Non-pigmented ciliary epithelial cell (primary cell): ENCODE measurements at regions not wholly inside any gene's neighbourhood (a gene's known extent, or its start where the extent isn't known, plus 50 kb on each side); places are given as distances from the start of the nearest gene placed in this dataset.
"Not testable (repeated sequence)": the region's sequence is repeated elsewhere in the genome, so short reads cannot be mapped to it uniquely, and the experiment has no call there.

Experiments
- DNase-seq: peaks from one replicate; pipeline ENCODE4 v3.0.0-alpha.2; 2010; ENCODE audit warnings: low read depth

DNA sequence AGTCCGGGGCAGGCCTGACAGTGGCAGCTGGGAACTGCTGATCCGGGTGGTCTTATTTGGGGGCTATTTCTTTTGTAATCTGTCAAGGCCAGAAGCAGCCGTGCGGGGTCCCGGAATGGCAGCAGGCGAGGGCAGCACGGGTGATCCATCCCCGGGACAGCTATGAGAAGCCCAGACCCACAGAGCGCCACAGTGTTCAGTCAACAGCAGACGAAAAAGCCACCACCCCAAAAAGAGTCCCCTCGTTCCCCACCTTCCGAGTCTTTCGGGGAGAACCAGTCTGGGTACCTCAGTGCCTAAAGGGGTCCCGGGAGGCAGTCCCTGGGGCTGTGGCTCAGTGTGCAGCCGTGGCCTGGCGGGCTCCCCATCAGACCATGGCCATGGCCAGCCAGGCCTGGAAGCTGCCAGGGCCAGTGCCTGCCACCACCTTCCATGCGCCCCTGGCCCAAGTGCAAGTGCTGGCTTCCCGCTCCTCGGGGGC, 125.1 kb upstream of the KCTD7 start:
- DNase-seq, result no peak

DNA sequence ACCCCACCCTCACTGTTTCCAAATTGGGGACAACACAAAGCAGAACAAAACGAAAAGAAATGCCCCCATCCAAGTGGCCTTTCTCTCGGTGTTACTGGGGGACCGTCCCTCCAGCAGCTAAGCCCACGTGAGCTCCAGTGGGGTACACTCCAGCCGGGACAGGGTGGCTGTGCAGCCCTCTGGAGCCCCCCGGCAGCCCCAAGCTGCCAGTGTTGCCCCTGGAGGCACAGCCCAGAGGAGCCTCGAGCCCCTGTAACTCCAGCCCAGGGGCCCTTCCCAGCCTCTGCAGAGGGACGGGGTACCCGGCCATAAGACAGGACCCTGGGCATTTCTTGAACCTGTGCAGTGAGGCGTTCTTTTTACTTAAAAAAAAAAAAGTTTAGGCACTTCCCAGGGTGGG, 124.5 kb upstream of the KCTD7 start:
- no peak for DNase-seq

DNA sequence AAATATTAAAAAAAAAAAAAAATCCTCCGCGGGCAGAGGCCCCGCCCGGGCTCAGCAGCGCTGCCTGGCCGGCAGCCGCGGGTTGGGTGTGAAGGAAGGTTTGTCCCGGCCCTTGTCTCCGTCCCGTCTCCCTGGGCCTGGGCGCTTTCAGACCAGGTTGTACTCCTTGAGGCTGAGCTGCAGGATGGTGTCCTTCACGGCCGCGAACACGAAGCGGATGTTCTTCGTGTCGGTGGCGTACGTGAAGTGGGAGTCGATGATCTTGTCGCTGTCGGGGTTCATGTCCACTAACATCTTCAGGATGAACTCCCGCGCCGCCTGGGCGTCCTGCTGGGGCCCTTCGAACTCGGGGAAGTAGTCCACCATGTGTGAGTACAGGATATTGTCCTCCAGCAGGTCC, 123.7 kb upstream of the KCTD7 start:
- no peak for DNase-seq

DNA sequence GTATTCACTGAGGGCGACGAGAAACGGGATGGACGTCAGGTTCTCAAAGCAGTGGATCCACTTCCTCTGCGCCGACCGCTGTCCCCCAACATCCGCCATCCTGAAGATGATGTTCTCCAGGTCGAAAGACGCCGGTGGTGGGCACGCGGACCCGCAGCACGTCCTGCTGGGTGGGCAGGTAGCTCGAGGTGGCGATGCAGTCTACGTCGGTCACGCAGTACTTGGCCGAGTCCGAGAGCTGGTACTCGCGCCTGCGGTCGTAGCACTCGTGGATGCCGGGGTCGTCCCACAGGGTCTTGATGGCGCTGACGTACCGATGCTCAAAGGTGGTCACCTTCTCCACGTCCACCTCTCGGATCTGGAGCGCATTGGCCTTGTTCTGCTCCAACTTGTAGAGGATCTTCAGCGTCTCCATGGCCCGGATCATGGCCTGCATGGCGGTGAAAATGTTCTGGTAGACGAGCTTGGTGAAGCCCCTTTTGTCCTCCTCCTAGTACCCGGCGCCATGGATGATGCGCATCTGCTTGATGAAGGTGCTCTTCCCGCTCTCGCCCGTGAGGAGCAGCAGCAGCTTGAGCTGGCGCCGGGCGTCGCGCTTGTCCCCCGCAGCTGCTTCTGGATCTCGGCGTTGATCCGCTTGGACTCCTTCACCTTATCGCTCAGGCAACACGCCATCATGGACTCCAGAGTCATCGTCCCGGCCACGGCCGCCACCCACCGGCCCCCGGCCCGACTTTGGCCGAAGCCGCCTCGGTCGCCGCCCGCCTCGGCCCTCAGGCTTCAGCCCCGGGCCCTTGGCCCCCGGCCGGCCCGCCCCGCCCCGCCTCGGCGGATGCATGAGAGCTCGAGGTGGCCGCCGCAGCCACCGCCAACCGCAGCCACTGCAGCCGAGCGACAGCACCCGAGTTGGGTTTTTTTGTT, 122.9 kb upstream of the KCTD7 start:
- no peak for DNase-seq

DNA sequence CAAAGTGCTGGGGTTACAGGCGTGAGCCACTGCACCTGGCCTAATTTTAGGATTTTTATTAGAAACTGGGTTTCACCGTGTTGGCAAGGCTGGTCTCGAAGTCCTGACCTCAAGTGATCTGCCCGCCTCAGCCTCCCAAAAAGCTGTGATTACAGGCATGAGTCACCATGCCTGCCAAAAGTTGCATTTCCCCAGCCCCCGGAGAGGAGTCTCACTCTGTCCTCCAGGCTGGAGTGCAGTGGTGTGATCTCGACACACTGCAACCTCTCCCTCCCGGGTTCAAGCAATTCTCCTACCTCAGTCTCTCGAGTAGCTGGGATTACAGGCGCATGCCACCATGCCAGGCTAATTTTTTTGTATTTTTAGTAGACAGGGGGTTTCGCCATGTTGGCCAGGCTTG, 122.0 kb upstream of the KCTD7 start:
- DNase-seq, result not testable (repeated sequence)

DNA sequence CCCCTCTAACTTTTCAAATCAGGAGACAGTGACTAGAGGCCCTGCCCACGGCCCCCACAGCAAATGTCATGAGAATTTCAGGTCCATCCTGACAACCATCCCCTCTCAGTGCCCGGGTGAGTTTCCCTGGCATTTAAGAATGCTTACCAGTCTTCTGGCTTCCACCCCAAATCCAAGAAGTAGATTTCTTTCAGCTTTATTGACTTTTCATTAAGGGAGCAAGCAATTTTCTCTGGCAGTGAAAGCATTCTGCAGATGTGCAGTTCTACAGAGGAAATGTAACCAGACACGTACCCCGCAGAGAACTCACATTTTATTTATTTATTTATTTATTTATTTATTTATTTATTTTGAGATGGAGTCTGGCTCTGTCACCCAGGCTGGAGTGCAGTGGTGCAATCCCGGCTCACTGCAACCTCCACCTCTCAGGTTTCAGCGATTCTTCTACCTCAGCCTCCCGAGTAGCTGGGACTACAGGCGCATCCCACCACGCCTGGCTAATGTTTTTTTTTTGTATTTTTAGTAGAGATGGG, 120.9 kb upstream of the KCTD7 start:
- no peak for DNase-seq

DNA sequence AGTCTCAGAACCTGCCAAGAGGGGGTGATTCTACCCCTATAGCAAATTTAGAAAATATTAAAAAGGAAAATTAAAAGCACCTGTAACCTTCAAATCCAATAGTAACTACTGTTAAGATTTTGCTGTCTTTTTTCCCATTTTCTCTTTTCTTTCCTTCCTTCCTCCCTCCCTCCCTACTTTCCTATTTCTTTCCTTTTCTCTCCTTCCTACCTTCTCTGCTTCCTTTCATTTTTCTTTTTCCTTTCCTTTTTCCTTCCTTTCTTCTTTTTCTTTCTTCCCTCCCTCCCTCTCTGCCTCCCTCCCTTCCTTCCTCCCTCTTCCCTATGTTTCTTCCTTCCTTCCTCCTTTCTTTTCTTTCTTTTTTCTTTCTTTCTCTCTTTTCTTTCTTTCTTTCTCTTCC, 120.2 kb upstream of the KCTD7 start:
- DNase-seq, result no peak

DNA sequence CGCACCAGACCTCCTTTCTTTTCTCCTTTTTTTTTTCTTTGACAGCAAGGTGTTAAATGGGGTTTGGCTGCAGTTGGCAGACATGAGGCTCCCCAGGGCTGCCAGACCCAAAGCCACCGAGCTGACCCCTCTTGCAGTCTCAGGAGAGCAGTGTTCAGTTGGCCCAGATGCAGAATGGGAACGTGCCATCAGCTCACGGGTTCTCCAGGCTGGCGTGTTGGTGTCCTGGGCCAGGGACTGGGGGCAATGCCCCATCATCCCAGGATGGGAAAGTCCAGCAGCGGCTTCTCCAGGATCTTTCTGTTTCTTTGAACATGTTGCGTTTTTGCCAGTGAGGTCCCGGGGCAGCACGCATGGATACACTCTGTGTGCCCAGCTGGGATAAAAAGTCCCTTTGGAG, 114.6 kb upstream of the KCTD7 start:
- DNase-seq, result no peak

DNA sequence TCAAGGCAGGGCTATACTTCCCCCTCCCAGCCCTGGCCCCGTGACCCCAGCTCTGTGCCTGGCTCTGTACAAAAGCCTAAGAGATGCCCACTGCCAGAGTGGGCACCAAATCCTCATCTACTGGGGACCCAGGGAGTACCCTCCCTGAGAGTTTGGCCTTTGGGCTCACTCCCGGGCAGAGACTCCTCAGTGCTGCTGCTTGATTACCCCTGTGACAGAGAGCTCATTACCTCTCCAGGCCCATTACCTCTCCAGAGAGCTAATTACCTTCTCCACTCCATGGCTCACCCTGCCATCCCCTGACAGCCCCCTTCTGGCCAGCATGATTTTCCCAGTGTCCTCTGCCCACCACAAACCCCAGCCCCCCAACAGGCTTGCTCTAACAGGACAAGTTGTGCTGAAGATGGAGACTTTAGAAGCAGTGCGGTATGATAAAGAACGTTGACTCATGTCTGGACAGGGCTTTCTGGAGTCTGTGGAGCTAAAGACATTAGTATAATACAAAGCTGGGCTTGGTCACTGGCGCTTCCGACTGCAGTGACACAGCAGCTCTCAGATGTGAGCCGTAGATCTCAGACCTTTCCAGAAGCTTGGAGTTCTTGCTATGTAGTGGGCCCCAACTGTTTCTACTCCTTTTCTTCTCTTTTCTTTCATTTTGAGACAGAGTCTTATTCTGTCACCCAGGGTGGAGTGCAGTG, 111.3 kb upstream of the KCTD7 start:
- no peak for DNase-seq

DNA sequence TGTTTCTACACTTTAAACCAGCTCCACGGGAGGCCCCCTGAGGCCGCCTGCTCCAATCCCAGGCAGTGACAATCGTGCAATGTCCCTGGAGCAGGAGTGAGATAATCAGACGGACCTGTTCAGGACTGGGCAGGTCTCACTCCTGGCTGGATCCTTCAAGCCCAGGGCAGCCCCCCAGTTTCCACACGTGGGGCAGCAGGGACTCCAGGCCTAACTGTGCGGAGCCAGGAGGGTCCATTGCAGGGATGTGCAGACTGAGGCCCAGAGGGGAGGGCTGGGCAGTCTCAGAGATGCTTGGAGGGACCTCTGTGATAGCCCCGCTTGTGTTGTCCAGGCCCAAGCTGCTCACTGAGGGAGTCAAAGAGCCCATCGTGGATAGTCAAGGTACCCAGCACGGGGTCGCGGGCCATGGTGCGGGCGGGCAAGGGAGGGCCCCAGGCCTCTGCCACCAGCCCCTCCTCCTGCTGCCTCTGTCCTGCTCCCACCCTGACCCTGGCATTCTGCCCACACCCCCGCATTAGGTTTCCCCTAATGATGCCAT, 110.5 kb upstream of the KCTD7 start:
- no peak for DNase-seq

DNA sequence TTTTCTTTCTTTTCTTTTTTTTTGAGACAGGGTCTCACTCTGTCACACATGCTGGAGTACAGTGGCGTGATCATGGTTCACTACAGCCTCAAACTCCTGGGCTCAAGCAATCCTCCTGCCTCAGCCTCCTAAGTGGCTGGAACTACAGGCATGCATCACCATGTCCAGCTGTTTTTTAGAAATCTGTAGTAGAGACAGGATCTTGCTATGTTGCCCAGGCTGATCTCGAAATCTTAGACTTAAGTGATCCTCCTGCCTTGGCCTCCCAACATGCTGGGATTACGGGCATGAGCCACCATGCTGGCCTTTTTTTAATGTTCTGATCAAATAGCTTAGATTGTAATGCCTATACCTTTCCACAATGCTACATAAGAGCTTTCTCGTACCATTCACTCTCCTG, 107.0 kb upstream of the KCTD7 start:
- no peak for DNase-seq

DNA sequence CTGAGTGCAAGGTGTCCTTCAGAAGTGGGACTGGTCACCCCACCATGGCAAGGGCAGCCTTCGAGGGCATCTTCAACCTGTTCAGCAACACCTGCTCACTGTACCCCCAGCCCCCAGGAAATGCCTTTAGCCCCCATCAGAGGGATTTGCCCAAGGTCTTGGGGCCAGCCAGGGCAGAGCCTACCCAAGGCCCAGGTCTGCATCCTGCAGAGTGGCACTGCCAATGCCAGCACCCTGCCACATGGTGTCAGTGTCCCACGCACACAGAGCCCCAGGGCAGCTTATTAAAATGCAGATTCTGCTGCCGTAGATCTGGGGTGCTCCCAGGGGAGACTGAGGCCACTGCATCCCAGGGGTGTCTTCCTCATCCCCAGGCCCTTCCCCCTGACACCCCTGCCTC, 106.2 kb upstream of the KCTD7 start:
- no peak for DNase-seq

DNA sequence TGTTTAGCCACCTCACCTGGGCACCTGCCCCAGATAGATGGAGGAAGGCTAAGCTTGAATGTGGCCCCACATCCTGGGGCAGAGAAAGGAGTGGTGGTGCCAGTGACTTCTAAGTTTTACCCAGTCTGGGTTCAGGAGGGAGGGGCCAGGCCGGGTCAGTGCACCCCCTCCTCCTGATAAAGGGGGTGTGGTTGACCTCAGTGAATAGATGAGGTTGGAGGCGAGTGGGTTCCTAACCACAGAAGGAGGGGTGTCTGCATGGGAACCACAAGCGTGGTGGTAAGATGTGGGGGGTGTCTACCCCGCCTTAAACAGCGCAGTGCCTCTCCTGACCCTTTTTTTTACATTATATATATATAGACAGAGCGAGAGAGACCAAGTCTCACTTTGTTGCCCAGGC, 105.3 kb upstream of the KCTD7 start:
- DNase-seq, result no peak

DNA sequence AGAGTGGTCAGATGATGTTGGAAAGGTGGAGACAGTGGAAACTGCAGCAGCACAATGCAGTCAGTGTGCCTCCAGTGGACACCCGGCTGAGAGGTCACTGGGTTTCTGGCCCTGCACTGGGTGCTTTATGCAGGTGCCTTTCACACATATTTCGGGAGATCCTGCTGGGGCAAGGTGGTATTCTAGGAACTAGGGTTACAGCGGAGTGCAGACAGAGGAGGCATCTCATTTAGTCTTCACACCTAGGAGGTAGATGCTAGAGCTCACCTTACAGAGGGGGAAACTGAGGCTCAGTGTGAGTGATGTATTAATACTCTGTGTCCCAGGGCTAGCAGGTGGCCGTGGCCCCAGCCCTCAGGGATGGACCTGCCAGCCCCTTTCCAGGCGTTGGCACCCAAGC, 103.9 kb upstream of the KCTD7 start:
- DNase-seq, result no peak

DNA sequence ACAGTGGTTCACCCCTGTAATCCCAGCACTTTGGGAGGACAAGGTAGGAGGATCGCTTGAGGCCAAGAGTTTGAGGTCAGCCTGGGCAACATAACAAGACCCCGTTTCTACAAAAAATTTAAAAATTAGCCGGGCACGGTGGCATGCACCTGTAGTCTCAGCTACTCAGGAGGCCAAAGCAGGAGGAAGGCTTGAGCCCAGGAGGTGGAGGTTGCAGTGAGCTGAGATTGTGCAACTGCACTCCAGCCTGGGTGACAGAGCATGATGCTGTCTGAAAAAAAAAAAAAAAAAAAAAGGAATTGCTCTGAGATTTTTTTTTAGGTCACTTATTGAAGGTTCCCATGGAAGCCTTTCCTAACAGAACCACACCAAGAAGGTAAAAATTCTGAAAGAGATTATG, 101.9 kb upstream of the KCTD7 start:
- DNase-seq, result not testable (repeated sequence)

DNA sequence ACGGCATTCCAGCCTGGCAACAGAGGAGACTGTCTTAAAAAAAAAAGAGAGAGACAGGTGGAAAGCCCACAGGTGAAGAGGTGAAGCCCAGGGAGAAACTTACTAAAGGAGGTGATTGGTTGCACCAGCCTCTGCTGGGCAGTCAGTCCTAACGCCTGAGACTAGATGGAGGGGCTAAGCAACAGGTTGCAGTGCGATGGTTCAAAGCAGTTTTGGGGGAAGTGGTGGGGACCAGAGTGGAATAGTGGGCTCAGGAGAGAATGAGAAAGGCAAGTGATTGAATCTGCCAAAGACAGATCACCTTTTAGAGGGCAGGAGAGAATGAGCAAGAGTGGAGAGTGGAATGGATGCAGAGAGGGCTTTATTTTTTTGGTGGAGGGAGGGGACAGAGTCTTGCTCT, 100.0 kb upstream of the KCTD7 start:
- DNase-seq, result no peak

DNA sequence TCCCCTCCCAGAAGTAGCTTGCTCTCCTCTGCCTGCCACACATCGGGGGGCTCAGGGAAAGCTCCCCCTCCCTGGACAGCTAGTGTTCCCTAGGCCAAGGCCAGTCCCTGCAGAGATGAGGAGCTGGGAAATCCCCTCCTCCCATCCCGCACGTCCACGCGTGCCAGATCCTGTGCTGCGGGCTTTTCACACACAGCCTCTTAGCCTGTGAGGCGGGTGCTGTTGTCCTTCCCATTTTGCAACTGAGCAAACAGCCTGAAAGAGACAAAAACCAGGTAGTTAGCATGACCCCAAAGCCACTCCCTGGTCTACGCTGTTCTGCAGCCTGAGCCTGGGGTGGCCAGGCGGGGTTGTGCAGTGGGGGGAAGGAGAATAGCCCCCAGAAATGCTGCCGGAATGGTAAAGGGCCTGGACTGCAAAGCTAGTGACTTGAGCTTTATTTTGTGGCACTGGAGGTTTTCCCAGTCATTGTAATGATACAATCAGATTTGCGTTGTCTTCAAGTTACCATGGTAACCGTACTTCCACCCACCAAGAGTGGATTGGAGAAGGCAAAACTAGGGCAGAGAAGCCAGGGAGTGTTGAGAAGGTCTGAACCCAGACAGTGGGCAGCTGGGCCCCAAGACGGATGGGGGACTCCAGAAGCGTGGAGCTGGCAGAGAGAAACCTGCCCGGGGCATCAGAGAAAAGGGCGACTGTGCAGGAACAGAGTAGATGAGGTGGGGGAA, 98.6 kb upstream of the KCTD7 start:
- no peak for DNase-seq

DNA sequence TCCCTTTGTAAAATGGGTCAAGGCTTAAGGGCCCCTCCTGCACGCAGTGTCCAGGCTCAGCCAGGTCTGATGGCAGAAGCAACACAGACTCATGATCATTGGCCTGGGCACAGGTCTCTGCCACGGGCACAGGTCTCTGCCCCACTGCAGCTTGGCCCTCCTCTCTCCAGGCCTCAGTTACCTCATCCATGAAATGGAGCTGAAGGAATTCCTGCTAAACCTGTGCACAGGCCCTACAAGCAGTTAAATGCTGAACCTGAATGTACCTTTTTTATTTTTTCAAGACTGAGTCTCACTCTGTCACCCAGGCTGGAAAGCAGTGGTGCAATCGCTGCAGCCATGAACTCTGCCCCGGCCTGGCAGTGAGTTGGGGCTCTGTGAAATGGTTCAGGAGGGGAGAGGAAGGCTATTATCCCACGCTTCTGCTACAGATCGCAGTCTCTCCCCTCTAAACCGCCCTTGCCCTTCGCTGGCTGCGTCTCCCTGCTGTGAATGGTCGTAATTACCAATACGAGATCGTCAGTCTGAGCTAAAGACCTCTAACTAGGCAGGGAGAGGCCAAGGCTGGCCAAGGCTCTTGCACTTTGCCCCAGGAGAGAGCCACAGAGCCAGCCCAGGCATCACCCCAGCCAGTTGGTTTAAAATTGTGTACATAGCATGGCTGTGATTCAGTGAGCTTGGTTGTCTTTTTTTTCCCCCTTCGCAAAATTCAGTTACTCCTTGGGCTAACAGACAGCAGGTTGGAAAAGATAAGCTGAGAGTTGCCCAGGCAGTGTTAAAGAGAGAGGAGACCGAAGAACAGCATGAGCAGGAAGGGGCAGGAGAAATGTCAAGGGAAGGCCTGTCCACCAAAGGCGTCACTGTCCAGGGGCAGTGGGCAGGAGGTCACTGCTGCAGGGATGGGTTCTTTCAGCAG, 93.0 kb upstream of the KCTD7 start:
- no peak for DNase-seq

DNA sequence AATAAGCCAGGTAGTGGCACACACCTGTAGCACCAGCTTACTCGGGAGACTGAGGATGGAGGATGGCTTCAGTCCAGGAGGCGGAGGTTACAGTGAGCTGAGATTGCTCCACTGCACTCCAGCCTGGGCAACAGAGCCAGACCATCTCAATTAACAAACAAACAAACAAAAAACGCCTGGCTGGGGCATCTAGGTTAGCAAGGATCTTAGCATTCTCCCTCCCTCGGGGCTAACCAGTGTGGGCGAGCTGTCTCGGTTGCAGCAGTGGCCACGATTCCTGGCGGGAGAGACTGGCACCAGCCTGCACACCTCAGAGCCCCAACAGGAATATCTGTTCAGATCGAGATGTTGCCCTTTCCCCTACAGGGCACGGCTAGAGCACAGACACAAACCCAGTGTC, 91.3 kb upstream of the KCTD7 start:
- DNase-seq, result no peak

DNA sequence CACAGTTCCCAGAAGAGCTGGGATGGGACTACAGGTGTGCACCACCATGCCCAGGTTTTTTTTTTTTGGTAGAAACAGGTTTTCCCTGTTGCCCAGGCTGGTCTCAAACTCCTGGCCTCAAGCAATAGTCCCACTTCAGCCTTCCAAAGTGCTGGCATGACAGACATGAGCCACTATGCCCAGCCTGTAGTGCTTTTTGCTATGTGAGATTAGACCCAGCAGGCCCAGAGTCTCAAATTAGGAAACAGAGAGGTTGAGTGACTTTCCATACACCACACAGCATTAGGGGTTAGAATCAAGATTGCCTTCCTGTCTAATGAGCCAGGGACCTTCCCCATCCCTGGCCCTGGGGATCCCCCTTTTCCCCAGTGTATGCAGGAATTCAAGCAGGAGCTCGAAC, 90.8 kb upstream of the KCTD7 start:
- no peak for DNase-seq

DNA sequence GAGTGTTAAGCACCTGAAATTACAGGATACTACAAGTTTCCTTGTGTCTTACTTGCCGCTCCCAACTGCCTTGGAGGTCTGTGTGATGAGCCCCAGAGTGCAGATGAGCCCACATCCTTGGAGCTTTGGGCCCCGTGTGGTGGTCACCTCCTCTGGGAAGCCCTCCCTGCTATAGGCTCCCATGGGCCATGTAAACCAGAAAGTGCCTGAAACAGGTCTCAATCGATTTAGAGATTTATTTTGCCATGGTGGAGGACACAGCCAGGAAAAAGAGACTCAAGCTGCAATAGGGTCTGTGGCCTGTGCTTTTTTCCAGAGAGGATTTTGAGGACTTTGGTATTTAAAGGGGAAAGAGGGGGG, 89.4 kb upstream of the KCTD7 start:
- DNase-seq, result no peak
